ENCODE measurements at regions not wholly inside any gene's neighbourhood (a gene's known extent, or its start where the extent isn't known, plus 50 kb on each side); places are given as distances from the start of the nearest gene placed in this dataset.

- TF ChIP-seq CTCF (IDR thresholded peaks at IDR 0.05) (no peak), POLR2A (IDR thresholded peaks at IDR 0.05) (no peak)
Observed at GRCh38 chr3:72550582-72551262, 297.5 kb downstream of the SHQ1 start.

All from right lobe of liver (tissue), 4 donors.